GM23338 (cell line): ENCODE measurements at regions not wholly inside any gene's neighbourhood (a gene's known extent, or its start where the extent isn't known, plus 50 kb on each side); places are given as distances from the start of the nearest gene placed in this dataset.

Source experiments
- ATAC-seq: fragments of 200-7000 bp; cut with Tn5 transposase; 3 replicates; pipeline ENCODE4 v1.9.1; 2020
- DNase-seq: peaks from one replicate; pipeline ENCODE4 v3.0.0-alpha.2; 2015; ENCODE audit warnings: low spot score
- H2AFZ ChIP-seq: fragments of 200-600 bp; sonication (generic); 2 replicates; pipeline ENCODE4 v1.8.0; 2016; ENCODE audit warnings: antibody characterized with exemption, mild to moderate bottlenecking, moderate library complexity
- H3F3A ChIP-seq: fragments of 200-600 bp; sonication (generic); replicated peaks from 2 replicates; pipeline ENCODE4 v1.8.0; 2017; ENCODE audit warnings: antibody characterized with exemption, mixed run types, low read depth
- H3K27ac ChIP-seq: fragments of 200-600 bp; sonication (generic); 2 replicates; pipeline ENCODE4 v1.6.1; 2016; ENCODE audit warnings: low read depth
- H3K27me3 ChIP-seq: fragments of 200-600 bp; sonication (generic); 2 replicates; pipeline ENCODE4 v1.8.0; 2016; ENCODE audit warnings: mild to moderate bottlenecking, mixed run types, moderate library complexity; ENCODE audit not compliant: insufficient read depth
- H3K36me3 ChIP-seq: fragments of 200-600 bp; sonication (generic); 2 replicates; pipeline ENCODE4 v1.8.0; 2016; ENCODE audit warnings: mild to moderate bottlenecking; ENCODE audit not compliant: insufficient read depth
- H3K4me1 ChIP-seq: fragments of 200-600 bp; sonication (generic); 2 replicates; pipeline ENCODE4 v1.8.0; 2016; ENCODE audit warnings: mild to moderate bottlenecking, moderate library complexity; ENCODE audit not compliant: insufficient read depth
- H3K4me2 ChIP-seq: fragments of 200-600 bp; sonication (generic); 2 replicates; pipeline ENCODE4 v1.7.1; 2017; ENCODE audit warnings: mixed run types
- H3K4me3 ChIP-seq: fragments of 200-600 bp; sonication (generic); 2 replicates; pipeline ENCODE4 v1.6.1; 2016; ENCODE audit warnings: mixed run types
- H3K79me2 ChIP-seq: fragments of 200-600 bp; sonication (generic); replicated peaks from 2 replicates; pipeline ENCODE4 v1.8.0; 2017; ENCODE audit warnings: mild to moderate bottlenecking; ENCODE audit not compliant: insufficient read depth
- H3K9me2 ChIP-seq: fragments of 200-600 bp; sonication (generic); 2 replicates; pipeline ENCODE4 v1.8.0; 2017; ENCODE audit not compliant: insufficient read depth
- H4K20me1 ChIP-seq: fragments of 200-600 bp; sonication (generic); replicated peaks from 2 replicates; pipeline ENCODE4 v1.8.0; 2017; ENCODE audit warnings: mild to moderate bottlenecking; ENCODE audit not compliant: insufficient read depth
- H3K27ac Mint-ChIP-seq: 2 replicates; pipeline ENCODE4 v1.8.0; 2020; ENCODE audit warnings: inconsistent platforms, mild to moderate bottlenecking, moderate library complexity, mixed read lengths
- H3K27me3 Mint-ChIP-seq: 3 replicates; pipeline ENCODE4 v1.8.0; 2022; ENCODE audit warnings: low read depth, mild to moderate bottlenecking, moderate library complexity, mixed read lengths, inconsistent platforms; ENCODE audit not compliant: insufficient read depth, poor library complexity
- H3K36me3 Mint-ChIP-seq: 3 replicates; pipeline ENCODE4 v1.8.0; 2021; ENCODE audit warnings: low read depth, mild to moderate bottlenecking, inconsistent platforms, moderate library complexity, mixed read lengths
- H3K4me1 Mint-ChIP-seq: 3 replicates; pipeline ENCODE4 v1.8.0; 2020; ENCODE audit warnings: mild to moderate bottlenecking, inconsistent platforms, mixed read lengths
- H3K4me3 Mint-ChIP-seq: 3 replicates; pipeline ENCODE4 v1.8.0; 2021; ENCODE audit warnings: moderate library complexity, mild to moderate bottlenecking, inconsistent platforms, mixed read lengths
- H3K9me3 Mint-ChIP-seq: 3 replicates; pipeline ENCODE4 v1.8.0; 2020; ENCODE audit warnings: moderate library complexity, mild to moderate bottlenecking, inconsistent platforms, mixed read lengths
- CREB1 ChIP-seq: fragments of 250-450 bp; sonication (Bioruptor Pico); IDR thresholded peaks from 2 replicates; pipeline ENCODE4 v1.5.0; 2020; ENCODE audit warnings: low read depth, mild to moderate bottlenecking, moderate library complexity
- CTCF ChIP-seq, 2 experiments: fragments of 200-600 bp in 1 of 2; sonication (generic) in 1 of 2; conservative IDR thresholded peaks; 2 replicates each; pipeline versions ENCODE4 v1.5.1 to v1.6.1; 2016 to 2017; ENCODE audit warnings: antibody characterized with exemption in 2 of 2, low read depth in 2 of 2, mild to moderate bottlenecking in 2 of 2, moderate library complexity in 1 of 2
- EZH2 ChIP-seq: fragments of 200-600 bp; sonication (generic); IDR thresholded peaks from one replicate; pipeline ENCODE4 v1.8.0; 2017; ENCODE audit warnings: antibody characterized with exemption, mild to moderate bottlenecking, low read depth; ENCODE audit not compliant: unreplicated experiment
- EZH2phosphoT487 ChIP-seq: fragments of 200-600 bp; sonication (generic); IDR thresholded peaks from one replicate; pipeline ENCODE4 v1.8.1; 2018; ENCODE audit warnings: antibody characterized with exemption; ENCODE audit not compliant: unreplicated experiment
- JUNB ChIP-seq: IDR thresholded peaks from one replicate; pipeline ENCODE4 v1.6.1; 2016; ENCODE audit warnings: antibody characterized with exemption; ENCODE audit not compliant: unreplicated experiment
- NANOG ChIP-seq: IDR thresholded peaks from 2 replicates; pipeline ENCODE4 v1.6.1; 2016; ENCODE audit warnings: antibody characterized with exemption, borderline replicate concordance
- POLR2AphosphoS5 ChIP-seq: IDR thresholded peaks from 2 replicates; pipeline ENCODE4 v1.6.1; 2016; ENCODE audit warnings: antibody characterized with exemption, low read depth
- STAT1 ChIP-seq: IDR thresholded peaks from one replicate; pipeline ENCODE4 v1.6.1; 2016; ENCODE audit warnings: antibody characterized with exemption; ENCODE audit not compliant: unreplicated experiment
- ZNF114 ChIP-seq: fragments of 250-450 bp; sonication (Bioruptor Pico); IDR thresholded peaks from 2 replicates; pipeline ENCODE4 v1.5.0; 2020; ENCODE audit warnings: mild to moderate bottlenecking, moderate library complexity
- TF ChIP-seq, protein P1 (sequence below): IDR thresholded peaks from one replicate; pipeline ENCODE4 v1.6.1; 2018; ENCODE audit warnings: antibody characterized with exemption; ENCODE audit not compliant: unreplicated experiment
- TF ChIP-seq, protein P2 (sequence below): fragments of 250-450 bp; sonication (Bioruptor Pico); IDR thresholded peaks from 2 replicates; pipeline ENCODE4 v1.5.0; 2020; ENCODE audit warnings: mild to moderate bottlenecking, moderate library complexity

GRCh38 chr15:36434177-36434576 lies 145.2 kb upstream of the CDIN1 start:
- no peaks in the 10 kb centered on the region for H3K4me1 ChIP-seq
- no peak overlapping the region for H3K4me2 ChIP-seq
- H3K36me3 Mint-ChIP-seq, result no peaks in the 10 kb centered on the region
- TF ChIP-seq, protein P1, sequence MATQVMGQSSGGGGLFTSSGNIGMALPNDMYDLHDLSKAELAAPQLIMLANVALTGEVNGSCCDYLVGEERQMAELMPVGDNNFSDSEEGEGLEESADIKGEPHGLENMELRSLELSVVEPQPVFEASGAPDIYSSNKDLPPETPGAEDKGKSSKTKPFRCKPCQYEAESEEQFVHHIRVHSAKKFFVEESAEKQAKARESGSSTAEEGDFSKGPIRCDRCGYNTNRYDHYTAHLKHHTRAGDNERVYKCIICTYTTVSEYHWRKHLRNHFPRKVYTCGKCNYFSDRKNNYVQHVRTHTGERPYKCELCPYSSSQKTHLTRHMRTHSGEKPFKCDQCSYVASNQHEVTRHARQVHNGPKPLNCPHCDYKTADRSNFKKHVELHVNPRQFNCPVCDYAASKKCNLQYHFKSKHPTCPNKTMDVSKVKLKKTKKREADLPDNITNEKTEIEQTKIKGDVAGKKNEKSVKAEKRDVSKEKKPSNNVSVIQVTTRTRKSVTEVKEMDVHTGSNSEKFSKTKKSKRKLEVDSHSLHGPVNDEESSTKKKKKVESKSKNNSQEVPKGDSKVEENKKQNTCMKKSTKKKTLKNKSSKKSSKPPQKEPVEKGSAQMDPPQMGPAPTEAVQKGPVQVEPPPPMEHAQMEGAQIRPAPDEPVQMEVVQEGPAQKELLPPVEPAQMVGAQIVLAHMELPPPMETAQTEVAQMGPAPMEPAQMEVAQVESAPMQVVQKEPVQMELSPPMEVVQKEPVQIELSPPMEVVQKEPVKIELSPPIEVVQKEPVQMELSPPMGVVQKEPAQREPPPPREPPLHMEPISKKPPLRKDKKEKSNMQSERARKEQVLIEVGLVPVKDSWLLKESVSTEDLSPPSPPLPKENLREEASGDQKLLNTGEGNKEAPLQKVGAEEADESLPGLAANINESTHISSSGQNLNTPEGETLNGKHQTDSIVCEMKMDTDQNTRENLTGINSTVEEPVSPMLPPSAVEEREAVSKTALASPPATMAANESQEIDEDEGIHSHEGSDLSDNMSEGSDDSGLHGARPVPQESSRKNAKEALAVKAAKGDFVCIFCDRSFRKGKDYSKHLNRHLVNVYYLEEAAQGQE, result no peak
- TF ChIP-seq STAT1 (no peak), POLR2AphosphoS5 (no peak), NANOG (no peak), EZH2phosphoT487 (no peak), EZH2 (no peak), CTCF (conservative IDR thresholded peaks at IDR 0.05; ENCODE audit: low read depth in 2 of 2) (no peak)
- ATAC-seq (no peak), DNase-seq (no peak)
- no peaks in the 10 kb centered on the region for H4K20me1 ChIP-seq
- H2AFZ ChIP-seq, result no peak overlapping the region
- no peaks in the 10 kb centered on the region for H3K36me3 ChIP-seq
- H3F3A ChIP-seq, result no peaks in the 10 kb centered on the region
- H3K4me1 Mint-ChIP-seq, result no peaks in the 10 kb centered on the region; the same call in 2 of the 3 replicates
- H3K27ac Mint-ChIP-seq, result no peak overlapping the region
- H3K9me3 Mint-ChIP-seq, result no peaks in the 10 kb centered on the region
- H3K4me3 ChIP-seq, result no peak overlapping the region
- no peak overlapping the region for H3K4me3 Mint-ChIP-seq
- H3K27me3 Mint-ChIP-seq, result no peaks in the 10 kb centered on the region
- no peak overlapping the region for H3K27ac ChIP-seq
- H3K79me2 ChIP-seq, result no peaks in the 10 kb centered on the region
- H3K9me2 ChIP-seq, result no peaks in the 10 kb centered on the region
- H3K27me3 ChIP-seq, result no peaks in the 10 kb centered on the region

- no peak overlapping the region for H3K4me3 Mint-ChIP-seq
- H3K27me3 Mint-ChIP-seq, result no peaks in the 10 kb centered on the region
- Histone ChIP-seq H3K36me3 (no peaks in the 10 kb centered on the region), H3F3A (no peaks in the 10 kb centered on the region), H3K27ac (no peak overlapping the region), H3K4me3 (no peak overlapping the region), H4K20me1 (no peaks in the 10 kb centered on the region), H3K4me2 (no peak overlapping the region), H3K9me2 (no peaks in the 10 kb centered on the region), H3K27me3 (no peaks in the 10 kb centered on the region), H2AFZ (peak overlapping the region; percentile 9; the same call in 1 of the 2 replicates), H3K79me2 (no peaks in the 10 kb centered on the region), H3K4me1 (no peaks in the 10 kb centered on the region)
- no peaks in the 10 kb centered on the region for H3K9me3 Mint-ChIP-seq
- H3K27ac Mint-ChIP-seq, result no peak overlapping the region
- H3K4me1 Mint-ChIP-seq, result no peaks in the 10 kb centered on the region; the same call in 2 of the 3 replicates
- no peaks in the 10 kb centered on the region for H3K36me3 Mint-ChIP-seq
- ATAC-seq (no peak), DNase-seq (no peak)
- no peak for TF ChIP-seq JUNB
- TF ChIP-seq, protein P2, sequence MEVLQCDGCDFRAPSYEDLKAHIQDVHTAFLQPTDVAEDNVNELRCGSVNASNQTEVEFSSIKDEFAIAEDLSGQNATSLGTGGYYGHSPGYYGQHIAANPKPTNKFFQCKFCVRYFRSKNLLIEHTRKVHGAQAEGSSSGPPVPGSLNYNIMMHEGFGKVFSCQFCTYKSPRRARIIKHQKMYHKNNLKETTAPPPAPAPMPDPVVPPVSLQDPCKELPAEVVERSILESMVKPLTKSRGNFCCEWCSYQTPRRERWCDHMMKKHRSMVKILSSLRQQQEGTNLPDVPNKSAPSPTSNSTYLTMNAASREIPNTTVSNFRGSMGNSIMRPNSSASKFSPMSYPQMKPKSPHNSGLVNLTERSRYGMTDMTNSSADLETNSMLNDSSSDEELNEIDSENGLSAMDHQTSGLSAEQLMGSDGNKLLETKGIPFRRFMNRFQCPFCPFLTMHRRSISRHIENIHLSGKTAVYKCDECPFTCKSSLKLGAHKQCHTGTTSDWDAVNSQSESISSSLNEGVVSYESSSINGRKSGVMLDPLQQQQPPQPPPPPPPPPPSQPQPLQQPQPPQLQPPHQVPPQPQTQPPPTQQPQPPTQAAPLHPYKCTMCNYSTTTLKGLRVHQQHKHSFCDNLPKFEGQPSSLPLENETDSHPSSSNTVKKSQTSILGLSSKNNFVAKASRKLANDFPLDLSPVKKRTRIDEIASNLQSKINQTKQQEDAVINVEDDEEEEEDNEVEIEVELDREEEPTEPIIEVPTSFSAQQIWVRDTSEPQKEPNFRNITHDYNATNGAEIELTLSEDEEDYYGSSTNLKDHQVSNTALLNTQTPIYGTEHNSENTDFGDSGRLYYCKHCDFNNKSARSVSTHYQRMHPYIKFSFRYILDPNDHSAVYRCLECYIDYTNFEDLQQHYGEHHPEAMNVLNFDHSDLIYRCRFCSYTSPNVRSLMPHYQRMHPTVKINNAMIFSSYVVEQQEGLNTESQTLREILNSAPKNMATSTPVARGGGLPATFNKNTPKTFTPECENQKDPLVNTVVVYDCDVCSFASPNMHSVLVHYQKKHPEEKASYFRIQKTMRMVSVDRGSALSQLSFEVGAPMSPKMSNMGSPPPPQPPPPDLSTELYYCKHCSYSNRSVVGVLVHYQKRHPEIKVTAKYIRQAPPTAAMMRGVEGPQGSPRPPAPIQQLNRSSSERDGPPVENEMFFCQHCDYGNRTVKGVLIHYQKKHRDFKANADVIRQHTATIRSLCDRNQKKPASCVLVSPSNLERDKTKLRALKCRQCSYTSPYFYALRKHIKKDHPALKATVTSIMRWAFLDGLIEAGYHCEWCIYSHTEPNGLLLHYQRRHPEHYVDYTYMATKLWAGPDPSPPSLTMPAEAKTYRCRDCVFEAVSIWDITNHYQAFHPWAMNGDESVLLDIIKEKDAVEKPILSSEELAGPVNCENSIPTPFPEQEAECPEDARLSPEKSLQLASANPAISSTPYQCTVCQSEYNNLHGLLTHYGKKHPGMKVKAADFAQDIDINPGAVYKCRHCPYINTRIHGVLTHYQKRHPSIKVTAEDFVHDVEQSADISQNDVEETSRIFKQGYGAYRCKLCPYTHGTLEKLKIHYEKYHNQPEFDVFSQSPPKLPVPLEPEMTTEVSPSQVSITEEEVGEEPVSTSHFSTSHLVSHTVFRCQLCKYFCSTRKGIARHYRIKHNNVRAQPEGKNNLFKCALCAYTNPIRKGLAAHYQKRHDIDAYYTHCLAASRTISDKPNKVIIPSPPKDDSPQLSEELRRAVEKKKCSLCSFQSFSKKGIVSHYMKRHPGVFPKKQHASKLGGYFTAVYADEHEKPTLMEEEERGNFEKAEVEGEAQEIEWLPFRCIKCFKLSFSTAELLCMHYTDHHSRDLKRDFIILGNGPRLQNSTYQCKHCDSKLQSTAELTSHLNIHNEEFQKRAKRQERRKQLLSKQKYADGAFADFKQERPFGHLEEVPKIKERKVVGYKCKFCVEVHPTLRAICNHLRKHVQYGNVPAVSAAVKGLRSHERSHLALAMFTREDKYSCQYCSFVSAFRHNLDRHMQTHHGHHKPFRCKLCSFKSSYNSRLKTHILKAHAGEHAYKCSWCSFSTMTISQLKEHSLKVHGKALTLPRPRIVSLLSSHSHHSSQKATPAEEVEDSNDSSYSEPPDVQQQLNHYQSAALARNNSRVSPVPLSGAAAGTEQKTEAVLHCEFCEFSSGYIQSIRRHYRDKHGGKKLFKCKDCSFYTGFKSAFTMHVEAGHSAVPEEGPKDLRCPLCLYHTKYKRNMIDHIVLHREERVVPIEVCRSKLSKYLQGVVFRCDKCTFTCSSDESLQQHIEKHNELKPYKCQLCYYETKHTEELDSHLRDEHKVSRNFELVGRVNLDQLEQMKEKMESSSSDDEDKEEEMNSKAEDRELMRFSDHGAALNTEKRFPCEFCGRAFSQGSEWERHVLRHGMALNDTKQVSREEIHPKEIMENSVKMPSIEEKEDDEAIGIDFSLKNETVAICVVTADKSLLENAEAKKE (CRISPR knock-in tag), result no peak
- no peak for TF ChIP-seq EZH2phosphoT487
- TF ChIP-seq POLR2AphosphoS5, result no peak
- TF ChIP-seq CREB1 (CRISPR knock-in tag), result no peak
- TF ChIP-seq ZNF114 (CRISPR knock-in tag), result no peak
Observed at GRCh38 chr15:36438499-36438898, 140.9 kb upstream of the CDIN1 start.
